GM12864 (cell line): ENCODE measurements at regions not wholly inside any gene's neighbourhood (a gene's known extent, or its start where the extent isn't known, plus 50 kb on each side); places are given as distances from the start of the nearest gene placed in this dataset.

Source experiments
- DNase-seq: peaks from one replicate; pipeline ENCODE4 v3.0.0-alpha.2; 2011; ENCODE audit warnings: low read depth
- H3K4me3 ChIP-seq: 2 replicates; pipeline ENCODE4 v1.5.1; 2011; ENCODE audit warnings: mild to moderate bottlenecking, low read depth, low read length, control low read depth
- CTCF ChIP-seq: IDR thresholded peaks from 2 replicates; pipeline ENCODE4 v1.5.1; 2011; ENCODE audit warnings: low read depth, mild to moderate bottlenecking, moderate library complexity, low read length, control low read depth, inconsistent platforms; ENCODE audit errors: missing control alignments

GRCh38 chr10:63030536-63030935 lies 102.6 kb upstream of the NRBF2 start:
- no peak for TF ChIP-seq CTCF
- no peak overlapping the region for H3K4me3 ChIP-seq
- DNase-seq, result no peak

GRCh38 chr10:63027531-63027930 lies 105.6 kb upstream of the NRBF2 start:
- TF ChIP-seq CTCF, result no peak
- no peak overlapping the region for H3K4me3 ChIP-seq
- no peak for DNase-seq

DNA sequence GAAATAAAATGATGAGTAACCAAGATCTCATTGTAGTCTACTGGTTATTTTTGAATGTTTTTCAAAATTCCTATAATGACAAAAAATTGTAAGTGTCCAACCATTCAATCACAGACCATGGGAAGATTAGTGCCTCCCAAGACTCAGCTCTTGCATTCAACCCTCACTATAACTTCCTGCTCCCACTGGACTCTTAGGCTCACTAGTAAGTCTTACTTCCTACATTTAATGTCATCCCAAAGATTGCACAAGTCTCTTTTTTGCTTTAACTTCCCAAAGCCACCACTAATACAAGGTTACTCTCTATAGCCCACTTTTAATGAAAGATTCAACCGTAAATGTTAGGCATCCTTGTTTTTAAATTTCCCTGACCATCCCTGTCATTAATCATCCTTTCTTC lies 111.9 kb upstream of the NRBF2 start:
- TF ChIP-seq CTCF, result no peak
- DNase-seq, result no peak
- H3K4me3 ChIP-seq, result no peak overlapping the region

GRCh38 chr10:63013755-63014154 lies 119.4 kb upstream of the NRBF2 start:
- no peak for DNase-seq
- H3K4me3 ChIP-seq, result no peak overlapping the region
- TF ChIP-seq CTCF, result no peak

- no peak for TF ChIP-seq CTCF
- no peak overlapping the region for H3K4me3 ChIP-seq
- DNase-seq, result no peak
Observed at GRCh38 chr10:63012623-63013022, 120.5 kb upstream of the NRBF2 start.

- no peak overlapping the region for H3K4me3 ChIP-seq
- TF ChIP-seq CTCF, result no peak
- no peak for DNase-seq
Observed at GRCh38 chr10:63010203-63010602, 122.9 kb upstream of the NRBF2 start.

- DNase-seq, result no peak
- no peak overlapping the region for H3K4me3 ChIP-seq
- TF ChIP-seq CTCF, result no peak
Observed at GRCh38 chr10:63008491-63008890, 124.6 kb upstream of the NRBF2 start.
